CD8-positive, alpha-beta memory T cell (primary cell): ENCODE measurements at regions not wholly inside any gene's neighbourhood (a gene's known extent, or its start where the extent isn't known, plus 50 kb on each side); places are given as distances from the start of the nearest gene placed in this dataset.
"Not testable (repeated sequence)": the region's sequence is repeated elsewhere in the genome, so short reads cannot be mapped to it uniquely, and the experiment has no call there.

Experiments used
- CTCF ChIA-PET: fragments of 350-600 bp; sonication (Branson Sonifier 250); formaldehyde crosslinking; loops from one replicate; lab custom pipeline; 2021; ENCODE audit warnings: antibody characterized with exemption; lab: Charles Lee
- POLR2A ChIA-PET: fragments of 350-600 bp; sonication (Branson Sonifier 250); formaldehyde crosslinking; loops from one replicate; lab custom pipeline; 2021; ENCODE audit warnings: antibody characterized with exemption; lab: Charles Lee
- DNase-seq, 5 donors: peaks; one replicate each; pipeline versions ENCODE4 v3.0.0 to v3.0.0-alpha.2; 2020 to 2022; ENCODE audit warnings: mixed read lengths in 1 of 5
- H3K27ac ChIP-seq: one replicate; pipeline ENCODE4 v1.7.0; 2013; ENCODE audit warnings: low read depth, mild to moderate bottlenecking, low read length, moderate library complexity
- H3K27me3 ChIP-seq: 2 replicates; pipeline ENCODE4 v1.7.0; 2013; ENCODE audit warnings: low read length, mild to moderate bottlenecking; ENCODE audit not compliant: insufficient read depth, poor library complexity, severe bottlenecking
- H3K36me3 ChIP-seq: 2 replicates; pipeline ENCODE4 v1.7.0; 2013; ENCODE audit warnings: mild to moderate bottlenecking, low read length, moderate library complexity; ENCODE audit not compliant: insufficient read depth
- H3K4me1 ChIP-seq: 2 replicates; pipeline ENCODE4 v1.7.0; 2013; ENCODE audit warnings: mild to moderate bottlenecking, low read length, moderate library complexity; ENCODE audit not compliant: insufficient read depth
- H3K4me3 ChIP-seq: 2 replicates; pipeline ENCODE4 v1.7.0; 2013; ENCODE audit warnings: mild to moderate bottlenecking, low read length
- H3K9me3 ChIP-seq: 2 replicates; pipeline ENCODE4 v1.7.0; 2013; ENCODE audit warnings: mild to moderate bottlenecking, low read length
- H3K27ac Mint-ChIP-seq, 8 donors: one replicate each; pipeline ENCODE4 v1.8.0; 2020 to 2021; ENCODE audit warnings: mixed read lengths in 8 of 8, mild to moderate bottlenecking in 6 of 8, inconsistent platforms in 3 of 8, moderate library complexity in 3 of 8
- H3K27me3 Mint-ChIP-seq, 2 donors: one replicate each; pipeline ENCODE4 v1.8.0; 2020 to 2021; ENCODE audit warnings: mixed read lengths in 2 of 2, mild to moderate bottlenecking in 1 of 2, moderate library complexity in 1 of 2
- H3K36me3 Mint-ChIP-seq, 3 donors: one replicate each; pipeline ENCODE4 v1.8.0; 2020 to 2021; ENCODE audit warnings: mixed read lengths in 3 of 3, inconsistent platforms in 1 of 3, mild to moderate bottlenecking in 1 of 3
- H3K4me1 Mint-ChIP-seq, 3 donors: one replicate each; pipeline ENCODE4 v1.8.0; 2020 to 2021; ENCODE audit warnings: mixed read lengths in 3 of 3, inconsistent platforms in 1 of 3, mild to moderate bottlenecking in 1 of 3
- H3K4me3 Mint-ChIP-seq, 7 donors: one replicate each; pipeline ENCODE4 v1.8.0; 2020 to 2021; ENCODE audit warnings: mixed read lengths in 7 of 7, mild to moderate bottlenecking in 6 of 7, moderate library complexity in 4 of 7, inconsistent platforms in 2 of 7
- H3K9me3 Mint-ChIP-seq, 5 donors: one replicate each; pipeline ENCODE4 v1.8.0; 2020 to 2022; ENCODE audit warnings: mixed read lengths in 5 of 5, mild to moderate bottlenecking in 3 of 5, moderate library complexity in 2 of 5, inconsistent platforms in 1 of 5

DNA sequence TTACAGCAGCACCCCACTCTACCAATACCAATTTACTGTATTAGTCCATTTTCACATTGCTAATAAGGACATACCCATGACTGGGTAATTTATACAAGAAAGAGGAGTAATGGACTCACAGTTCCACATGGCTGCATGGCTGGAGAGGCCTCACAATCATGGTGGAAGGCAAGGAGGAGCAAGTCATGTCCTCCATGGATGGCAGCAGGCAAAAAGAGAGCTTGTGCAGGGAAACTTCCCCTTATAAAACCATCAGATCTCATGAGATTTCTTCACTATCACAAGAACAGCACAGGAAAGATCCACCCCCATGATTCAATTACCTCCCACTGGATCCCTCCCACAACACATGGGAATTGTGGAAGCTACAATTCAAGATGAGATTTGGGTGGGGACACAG lies 1281.3 kb upstream of the TMEM132C start:
- H3K27me3 ChIP-seq, CTCF ChIA-PET: not testable (repeated sequence)
- peaks cover 0 to 15% (median 9%) of the 10 kb centered on the region in 5 donors for H3K9me3 Mint-ChIP-seq

DNA sequence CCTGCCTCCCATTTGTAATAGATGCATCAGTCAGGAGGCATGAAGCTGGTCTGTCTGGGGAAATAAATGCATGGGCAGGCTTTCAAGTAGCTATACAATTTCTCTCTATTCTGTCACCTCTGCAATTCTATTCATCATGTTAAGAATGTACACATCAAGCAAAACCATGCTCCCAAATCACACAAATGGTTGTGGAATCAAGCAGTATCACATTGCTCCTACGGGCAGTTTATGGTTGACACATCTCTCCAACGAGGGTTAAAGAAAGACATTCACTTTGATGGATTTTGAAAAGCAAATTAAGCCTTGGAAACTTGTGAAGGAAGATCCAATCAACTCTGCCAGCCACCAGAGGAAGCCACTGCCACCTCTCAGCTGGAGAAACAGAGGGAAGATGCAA lies 1277.4 kb upstream of the TMEM132C start:
- Histone ChIP-seq H3K27ac (no peak overlapping the region), H3K27me3 (no peaks in the 10 kb centered on the region), H3K9me3 (no peaks in the 10 kb centered on the region), H3K36me3 (no peaks in the 10 kb centered on the region), H3K4me1 (no peaks in the 10 kb centered on the region), H3K4me3 (no peak overlapping the region)
- Mint-ChIP-seq H3K4me1 (no peaks in the 10 kb centered on the region), H3K27me3 (peaks cover 0 to 2% of the 10 kb centered on the region in 2 donors), H3K27ac (no peak overlapping the region), H3K36me3 (no peaks in the 10 kb centered on the region), H3K4me3 (no peak overlapping the region), H3K9me3 (peaks cover 0 to 9% (median 4%) of the 10 kb centered on the region in 5 donors)
- ChIA-PET CTCF (no interaction called here), POLR2A (no interaction called here)
- no peak for DNase-seq

More for the DNA sequence above, 1281.3 kb upstream of the TMEM132C start:
- H3K36me3 Mint-ChIP-seq, DNase-seq, H3K27me3 Mint-ChIP-seq, H3K27ac ChIP-seq, H3K27ac Mint-ChIP-seq, H3K4me1 Mint-ChIP-seq, H3K36me3 ChIP-seq, POLR2A ChIA-PET, H3K4me3 Mint-ChIP-seq, H3K4me1 ChIP-seq, H3K4me3 ChIP-seq, H3K9me3 ChIP-seq: not testable (repeated sequence)

- peaks cover 0 to 3% (median 2%) of the 10 kb centered on the region in 5 donors for H3K9me3 Mint-ChIP-seq
- H3K27me3 ChIP-seq, result no peaks in the 10 kb centered on the region
- H3K4me3 Mint-ChIP-seq, result no peak overlapping the region
- H3K27ac ChIP-seq, result no peak overlapping the region
- CTCF ChIA-PET, result no interaction called here
- no peak overlapping the region for H3K4me3 ChIP-seq
- no peaks in the 10 kb centered on the region for H3K36me3 ChIP-seq
- H3K27me3 Mint-ChIP-seq, result no peaks in the 10 kb centered on the region
- DNase-seq, result no peak
- POLR2A ChIA-PET, result no interaction called here
- no peak overlapping the region for H3K27ac Mint-ChIP-seq
- no peaks in the 10 kb centered on the region for H3K36me3 Mint-ChIP-seq
- H3K9me3 ChIP-seq, result no peaks in the 10 kb centered on the region
- H3K4me1 ChIP-seq, result no peaks in the 10 kb centered on the region
- no peaks in the 10 kb centered on the region for H3K4me1 Mint-ChIP-seq
Observed at GRCh38 chr12:126993898-126994297, 1273.1 kb upstream of the TMEM132C start.

DNA sequence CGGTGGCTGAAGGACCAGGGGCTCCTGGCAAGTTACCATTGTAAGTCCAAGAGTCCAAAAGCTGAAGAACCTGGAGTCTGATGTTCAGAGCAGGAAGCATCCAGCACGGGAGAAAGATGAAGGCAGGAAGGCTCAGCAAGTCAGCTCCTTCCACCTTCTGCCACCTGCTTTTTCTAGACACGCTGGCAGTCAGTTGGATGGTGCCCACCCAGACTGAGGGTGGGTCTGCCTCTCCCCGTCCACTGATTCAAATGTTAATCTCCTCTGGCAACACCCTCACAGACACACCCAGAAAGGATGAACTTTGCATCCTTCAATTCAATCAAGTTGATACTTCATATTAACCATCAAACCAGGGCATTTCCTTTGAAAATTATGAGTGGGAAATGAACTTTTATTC lies 1272.4 kb upstream of the TMEM132C start:
- Mint-ChIP-seq H3K4me1 (no peaks in the 10 kb centered on the region), H3K9me3 (peaks cover 0 to 6% (median 2%) of the 10 kb centered on the region in 5 donors), H3K27ac (no peak overlapping the region), H3K4me3 (no peak overlapping the region), H3K27me3 (no peaks in the 10 kb centered on the region), H3K36me3 (no peaks in the 10 kb centered on the region)
- Histone ChIP-seq H3K9me3 (no peaks in the 10 kb centered on the region), H3K4me1 (no peaks in the 10 kb centered on the region), H3K27ac (no peak overlapping the region), H3K27me3 (no peaks in the 10 kb centered on the region), H3K4me3 (no peak overlapping the region), H3K36me3 (no peaks in the 10 kb centered on the region)
- ChIA-PET CTCF (no interaction called here), POLR2A (no interaction called here)
- no peak for DNase-seq

DNA sequence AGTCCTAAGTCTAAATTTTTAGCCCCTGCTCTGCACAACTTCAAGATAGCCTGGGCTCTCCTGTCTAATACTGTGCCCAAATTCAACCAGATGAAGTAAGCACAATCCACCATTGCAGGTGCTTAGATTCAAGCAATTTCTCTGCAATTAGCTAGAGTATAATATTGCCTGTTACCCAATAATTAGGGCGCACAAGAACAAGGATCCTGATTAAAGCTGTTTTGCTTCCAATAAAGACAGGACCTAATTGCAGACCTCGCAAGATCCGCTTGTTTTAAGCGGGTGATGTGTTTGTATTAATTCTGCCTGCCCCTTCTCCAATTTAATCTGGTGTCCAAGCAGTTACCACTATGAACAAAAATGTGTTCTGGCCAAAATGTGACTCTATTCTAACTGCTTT lies 1268.9 kb upstream of the TMEM132C start:
- CTCF ChIA-PET, result no interaction called here
- peaks cover 0 to 3% (median 0%) of the 10 kb centered on the region in 5 donors for H3K9me3 Mint-ChIP-seq
- H3K4me3 Mint-ChIP-seq, result no peak overlapping the region

DNA sequence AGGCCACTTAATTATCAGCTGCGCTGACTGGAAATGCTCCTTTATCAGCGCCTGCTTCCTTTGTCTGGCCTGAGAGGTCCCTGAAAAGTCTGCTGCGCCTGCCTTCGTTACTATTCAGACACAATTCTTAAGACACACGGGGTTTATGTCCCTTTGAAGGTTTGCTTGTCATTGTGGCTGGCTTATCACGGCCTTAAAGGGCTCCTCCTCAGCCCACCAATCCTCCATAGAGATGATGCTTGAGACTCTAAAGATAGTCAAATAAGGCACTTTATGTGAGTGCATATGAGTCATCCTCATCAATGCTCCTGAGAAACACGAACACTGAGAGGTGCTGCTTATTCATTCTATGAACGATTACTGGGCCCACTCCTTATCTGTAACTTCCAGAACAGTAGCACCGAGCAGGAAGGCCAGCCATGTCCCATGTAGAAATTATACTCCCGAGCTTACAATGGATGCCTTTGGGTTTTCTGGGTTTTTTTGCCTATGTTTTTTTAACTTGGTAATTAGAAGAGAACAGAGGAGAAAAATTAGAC lies 1268.2 kb upstream of the TMEM132C start:
- Histone ChIP-seq H3K4me1 (no peaks in the 10 kb centered on the region), H3K9me3 (no peaks in the 10 kb centered on the region), H3K4me3 (no peak overlapping the region), H3K27ac (no peak overlapping the region), H3K36me3 (no peaks in the 10 kb centered on the region), H3K27me3 (no peaks in the 10 kb centered on the region)
- H3K27ac Mint-ChIP-seq, result no peak overlapping the region
- ChIA-PET POLR2A (no interaction called here), CTCF (no interaction called here)
- peaks cover 0 to 3% (median 0%) of the 10 kb centered on the region in 5 donors for H3K9me3 Mint-ChIP-seq
- H3K27me3 Mint-ChIP-seq, result peaks cover 1 to 4% of the 10 kb centered on the region in 2 donors
- H3K4me1 Mint-ChIP-seq, result no peaks in the 10 kb centered on the region
- H3K36me3 Mint-ChIP-seq, result no peaks in the 10 kb centered on the region
- DNase-seq, result no peak
- no peak overlapping the region for H3K4me3 Mint-ChIP-seq

More for the DNA sequence above, 1268.9 kb upstream of the TMEM132C start:
- no peak overlapping the region for H3K27ac ChIP-seq
- H3K4me1 Mint-ChIP-seq, result no peaks in the 10 kb centered on the region
- POLR2A ChIA-PET, result no interaction called here
- DNase-seq, result no peak
- no peak overlapping the region for H3K4me3 ChIP-seq
- H3K36me3 Mint-ChIP-seq, result no peaks in the 10 kb centered on the region
- no peaks in the 10 kb centered on the region for H3K4me1 ChIP-seq
- H3K36me3 ChIP-seq, result no peaks in the 10 kb centered on the region
- peaks cover under 1 to 4% of the 10 kb centered on the region in 2 donors for H3K27me3 Mint-ChIP-seq
- H3K9me3 ChIP-seq, result no peaks in the 10 kb centered on the region
- no peak overlapping the region for H3K27ac Mint-ChIP-seq
- no peaks in the 10 kb centered on the region for H3K27me3 ChIP-seq

- Histone ChIP-seq H3K27me3 (no peaks in the 10 kb centered on the region), H3K4me1 (no peaks in the 10 kb centered on the region), H3K9me3 (no peaks in the 10 kb centered on the region), H3K27ac (no peak overlapping the region), H3K36me3 (no peaks in the 10 kb centered on the region), H3K4me3 (no peak overlapping the region)
- Mint-ChIP-seq H3K27ac (no peak overlapping the region), H3K36me3 (no peaks in the 10 kb centered on the region), H3K9me3 (peaks cover 0 to 3% (median 0%) of the 10 kb centered on the region in 5 donors), H3K4me3 (no peak overlapping the region), H3K4me1 (no peaks in the 10 kb centered on the region), H3K27me3 (peaks cover 1 to 4% of the 10 kb centered on the region in 2 donors)
- no peak for DNase-seq
- ChIA-PET POLR2A (no interaction called here), CTCF (no interaction called here)
Observed at GRCh38 chr12:126999352-126999751, 1267.6 kb upstream of the TMEM132C start.

DNA sequence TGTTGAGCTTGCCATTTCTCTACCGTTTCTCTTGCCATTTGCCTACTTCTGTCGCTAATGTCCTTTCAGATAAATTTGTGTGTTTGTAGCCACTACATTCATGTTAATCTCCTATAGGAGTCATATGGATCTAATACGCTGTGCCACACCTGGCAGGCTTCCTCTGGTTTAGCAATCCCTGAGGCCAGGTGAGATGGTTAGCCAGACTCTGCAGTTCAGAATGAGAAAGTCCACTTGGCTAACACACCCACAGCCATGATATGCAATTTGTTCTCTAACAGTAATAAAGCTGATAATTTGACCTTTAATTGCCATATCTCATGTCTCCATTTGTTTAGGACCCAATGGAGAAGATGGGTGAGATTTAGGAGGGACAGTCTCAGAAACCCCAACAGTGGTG lies 1261.6 kb upstream of the TMEM132C start:
- no peak for DNase-seq
- Mint-ChIP-seq H3K27me3 (peaks cover 1 to 4% of the 10 kb centered on the region in 2 donors), H3K4me3 (no peak overlapping the region), H3K4me1 (no peaks in the 10 kb centered on the region), H3K36me3 (no peaks in the 10 kb centered on the region), H3K27ac (no peak overlapping the region), H3K9me3 (peaks cover 0 to 2% (median 0%) of the 10 kb centered on the region in 5 donors)
- H3K36me3 ChIP-seq, result no peaks in the 10 kb centered on the region
- ChIA-PET POLR2A (no interaction called here), CTCF (no interaction called here)
- H3K4me1 ChIP-seq, result no peaks in the 10 kb centered on the region
- no peaks in the 10 kb centered on the region for H3K9me3 ChIP-seq
- no peak overlapping the region for H3K4me3 ChIP-seq
- H3K27me3 ChIP-seq, result no peaks in the 10 kb centered on the region
- no peak overlapping the region for H3K27ac ChIP-seq
